ENCODE measurements at regions not wholly inside any gene's neighbourhood (a gene's known extent, or its start where the extent isn't known, plus 50 kb on each side); places are given as distances from the start of the nearest gene placed in this dataset.
"Not testable (repeated sequence)": the region's sequence is repeated elsewhere in the genome, so short reads cannot be mapped to it uniquely, and the experiment has no call there.

DNA sequence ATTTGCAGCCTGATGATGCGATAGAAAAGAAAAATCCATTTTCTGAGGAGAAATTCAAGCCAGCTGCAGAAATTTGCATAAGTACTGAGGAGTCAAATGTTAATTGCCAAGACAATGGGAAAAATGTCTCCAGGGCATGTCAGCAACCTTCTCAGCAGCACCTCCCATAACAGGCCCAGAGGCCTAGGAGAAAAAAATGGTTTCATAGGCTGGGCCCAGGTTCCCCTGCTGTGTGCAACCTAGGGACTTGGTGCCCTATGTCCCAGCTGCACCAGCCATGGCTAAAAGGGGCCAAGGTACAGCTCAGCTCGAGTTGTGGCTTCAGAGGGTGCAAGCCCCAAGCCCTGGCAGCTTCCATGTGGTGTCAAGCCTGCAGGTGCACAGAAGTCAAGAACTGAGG, 144.8 kb upstream of the PRKD1 start:
- not testable (repeated sequence) for DNase-seq

GRCh38 chr14:30077946-30078345, 150.3 kb upstream of the PRKD1 start:
- DNase-seq: no peak

- no peak for DNase-seq
Observed at GRCh38 chr14:30078811-30079402, 151.3 kb upstream of the PRKD1 start.

GRCh38 chr14:30082486-30082885, 154.8 kb upstream of the PRKD1 start:
- no peak for DNase-seq

- DNase-seq: no peak
Observed at GRCh38 chr14:30084811-30085210, 157.2 kb upstream of the PRKD1 start.

- no peak for DNase-seq
Observed at GRCh38 chr14:30085943-30086342, 158.3 kb upstream of the PRKD1 start.

- DNase-seq: no peak
Observed at GRCh38 chr14:30088620-30089019, 161.0 kb upstream of the PRKD1 start.

DNA sequence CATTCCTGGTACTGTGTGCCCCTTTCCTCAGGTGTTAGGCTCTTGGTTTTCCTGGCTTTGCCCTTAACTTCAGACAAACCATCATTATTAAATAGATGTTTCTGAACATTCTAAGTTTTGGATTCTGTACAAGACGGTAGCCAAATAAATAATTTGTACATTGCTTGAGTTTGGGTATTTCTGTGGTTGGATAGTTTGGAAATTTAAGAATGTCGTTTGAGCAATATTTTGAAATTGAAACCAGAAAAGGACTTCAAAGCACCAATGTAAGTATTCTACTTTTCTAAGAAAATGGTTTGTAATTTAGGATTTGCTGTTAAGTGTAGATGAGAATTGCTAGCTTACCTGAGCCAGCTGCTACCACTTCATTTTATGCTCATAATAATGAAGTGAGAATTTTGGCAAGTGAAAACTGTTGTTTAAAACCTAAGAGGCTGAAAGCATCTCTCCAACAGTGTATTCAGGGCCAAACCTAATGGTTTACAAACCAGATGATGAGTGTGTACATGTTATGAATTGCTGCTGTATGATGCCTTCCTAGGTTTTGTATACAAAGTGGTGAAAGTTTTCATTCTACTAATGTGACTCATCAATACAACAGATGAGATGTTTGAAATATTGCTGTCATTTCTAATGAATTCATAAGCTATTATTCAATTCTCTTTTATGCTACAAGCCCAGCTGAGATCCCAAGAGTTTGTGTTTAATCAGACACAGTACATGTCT, 181.5 kb upstream of the PRKD1 start:
- DNase-seq: no peak

- DNase-seq: no peak
Observed at GRCh38 chr14:30114051-30114450, 186.4 kb upstream of the PRKD1 start.

GRCh38 chr14:30115756-30116155, 188.1 kb upstream of the PRKD1 start:
- no peak for DNase-seq

DNA sequence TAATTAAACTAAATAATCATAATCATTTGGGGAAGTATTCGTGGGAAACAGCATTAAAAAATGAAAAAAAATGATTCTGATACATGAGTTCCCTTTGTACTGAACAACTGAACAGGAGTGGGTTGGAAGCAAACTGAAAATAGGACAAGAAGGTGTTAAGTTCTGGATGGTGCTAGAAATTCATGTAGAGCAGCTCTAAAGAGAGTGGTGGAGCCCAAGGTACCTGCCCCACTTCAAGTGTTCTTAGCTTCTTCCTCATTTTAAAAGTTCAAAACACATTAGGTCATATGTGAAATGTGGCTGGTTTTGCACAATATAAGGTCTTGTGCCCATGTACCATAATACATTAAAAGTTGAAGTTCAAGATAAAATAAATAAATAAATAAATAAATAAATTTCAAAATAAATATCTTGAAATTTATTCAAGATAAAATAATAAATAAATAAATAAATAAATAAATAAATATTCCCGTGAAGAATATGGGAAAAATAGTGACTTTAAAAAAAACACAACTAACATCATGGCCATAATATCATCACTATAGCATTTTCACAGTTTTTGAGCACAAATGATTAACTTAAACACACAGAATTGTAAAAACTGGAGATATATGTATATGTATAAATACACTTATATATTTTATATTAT, 191.5 kb upstream of the PRKD1 start:
- no peak for DNase-seq

GRCh38 chr14:30125322-30125979, 197.8 kb upstream of the PRKD1 start:
- DNase-seq: no peak

DNA sequence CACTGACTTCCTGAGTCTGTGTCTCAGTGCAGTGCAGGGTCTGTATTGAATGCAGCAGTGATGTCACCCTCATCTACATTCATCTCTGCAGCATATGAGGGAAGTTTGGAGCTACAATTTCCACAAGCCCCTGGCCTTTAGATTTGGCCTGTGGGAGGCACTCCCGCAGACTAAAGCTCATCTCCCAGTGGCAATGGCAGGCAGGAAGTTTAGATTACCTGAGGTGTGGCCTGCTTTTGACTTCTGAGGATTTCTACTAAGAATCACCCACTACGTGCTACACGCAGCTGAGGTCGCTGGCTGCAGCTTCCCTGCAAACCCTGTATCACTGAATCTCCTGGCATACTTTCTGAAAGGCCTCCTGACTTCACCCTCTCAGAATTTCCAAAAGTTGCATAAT, 202.2 kb upstream of the PRKD1 start:
- no peak for DNase-seq

DNA sequence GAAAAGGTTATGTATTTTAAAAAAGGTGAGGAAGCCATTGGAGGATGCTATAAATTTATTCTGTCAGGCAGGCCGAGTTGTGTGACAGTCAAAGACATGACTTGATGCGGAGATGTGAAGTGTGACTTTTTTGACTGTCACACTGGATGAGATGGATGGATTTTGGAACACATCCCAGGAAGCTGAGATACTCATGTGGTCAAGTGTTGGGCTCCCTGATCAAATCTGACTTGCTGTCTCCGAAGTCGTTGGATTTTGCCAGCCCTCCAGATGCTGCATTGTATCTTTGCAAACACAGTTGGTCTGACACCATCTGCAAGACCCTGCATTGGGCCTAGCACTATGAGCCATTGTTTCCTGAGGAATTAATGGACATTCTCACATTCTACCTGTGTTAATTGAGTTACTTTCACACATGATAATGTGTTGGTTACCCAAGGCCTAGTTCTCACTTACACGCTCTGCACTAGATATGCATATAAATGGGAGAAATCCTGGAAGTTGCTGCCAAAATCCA, 204.0 kb upstream of the PRKD1 start:
- DNase-seq: no peak

- DNase-seq: no peak
Observed at GRCh38 chr14:30132196-30132595, 204.5 kb upstream of the PRKD1 start.

DNA sequence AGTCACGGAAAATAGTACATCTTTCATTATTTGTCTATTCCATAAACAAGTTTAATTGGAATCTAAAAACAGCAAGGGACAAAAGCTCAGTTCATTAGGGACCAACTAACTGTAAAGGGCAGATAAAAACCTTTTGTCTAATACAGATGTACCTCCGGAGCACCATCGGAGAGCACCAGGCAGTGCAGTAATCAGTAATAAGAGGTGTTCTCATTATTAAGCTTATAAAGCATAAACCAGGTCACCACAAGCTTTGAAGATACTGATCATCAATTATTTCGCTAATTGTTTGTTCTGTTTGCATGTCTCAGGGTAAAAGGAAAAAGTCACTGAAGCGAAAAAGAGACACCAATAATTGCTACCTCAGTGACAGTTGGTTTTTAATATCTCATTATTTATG, 207.3 kb upstream of the PRKD1 start:
- no peak for DNase-seq

DNA sequence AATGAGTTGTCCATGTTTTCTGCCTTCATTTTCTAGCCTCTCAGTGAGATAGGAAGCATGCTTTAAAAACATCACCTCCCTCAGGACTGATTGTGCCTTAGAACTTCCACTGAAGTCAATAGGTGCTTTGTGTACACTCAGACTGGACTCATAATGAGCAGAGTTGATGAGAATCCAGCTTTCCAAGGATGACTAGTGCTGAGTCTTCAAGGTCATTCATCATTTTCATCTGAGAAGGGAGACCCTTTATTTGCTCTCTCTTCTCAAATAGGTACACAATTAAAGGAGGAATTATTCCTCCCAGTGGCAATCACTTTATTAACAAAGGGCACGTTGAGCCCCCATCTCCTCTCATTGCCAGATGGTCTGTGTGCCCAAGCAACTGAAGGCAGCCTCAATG, 210.9 kb upstream of the PRKD1 start:
- DNase-seq: no peak

DNA sequence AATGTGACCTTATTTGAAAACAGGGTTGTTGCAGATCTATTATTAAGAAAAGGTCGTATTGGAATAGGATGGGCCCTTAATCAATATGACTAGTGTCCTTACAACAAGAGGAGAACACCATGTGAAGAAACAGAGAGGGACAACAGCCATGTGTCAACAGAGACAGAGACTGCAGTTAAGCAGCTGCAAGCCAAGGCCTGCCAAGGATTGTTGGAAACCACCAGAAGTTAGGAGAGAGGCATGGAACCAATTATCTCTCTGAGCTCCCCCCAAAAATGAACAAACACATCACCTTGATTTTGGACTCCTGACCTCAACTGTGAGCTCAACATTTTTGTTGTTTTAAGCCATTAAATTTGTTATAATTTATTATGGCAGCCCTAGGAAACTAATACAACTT, 214.6 kb upstream of the PRKD1 start:
- no peak for DNase-seq

- DNase-seq: no peak
Observed at GRCh38 chr14:30143627-30144026, 216.0 kb upstream of the PRKD1 start.

- DNase-seq: no peak
Observed at GRCh38 chr14:30153717-30154116, 226.1 kb upstream of the PRKD1 start.

- DNase-seq: no peak
Observed at GRCh38 chr14:30156571-30156970, 228.9 kb upstream of the PRKD1 start.

DNA sequence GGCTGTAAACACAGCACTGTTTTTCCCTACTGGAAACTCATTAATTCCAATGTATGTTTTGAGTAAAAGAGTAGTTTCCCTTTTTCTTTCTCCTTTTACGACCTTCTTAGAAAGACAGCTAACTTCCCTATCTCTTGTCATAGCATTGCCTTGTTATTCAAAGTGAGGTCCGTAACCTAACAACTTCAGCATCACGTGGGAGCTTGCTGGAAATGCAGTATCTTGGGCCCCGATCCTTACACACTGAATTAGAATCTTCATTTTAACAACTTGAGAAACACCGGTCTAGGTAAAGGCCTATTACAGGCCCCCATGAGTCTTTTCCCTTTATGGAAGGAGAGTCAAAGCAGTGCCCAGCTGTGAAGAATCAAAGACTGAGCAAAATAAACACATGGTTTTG, 230.7 kb upstream of the PRKD1 start:
- DNase-seq: no peak

- no peak for DNase-seq
Observed at GRCh38 chr14:30159374-30159773, 231.7 kb upstream of the PRKD1 start.
